GM13977 (cell line): ENCODE measurements at regions not wholly inside any gene's neighbourhood (a gene's known extent, or its start where the extent isn't known, plus 50 kb on each side); places are given as distances from the start of the nearest gene placed in this dataset.
"Not testable (repeated sequence)": the region's sequence is repeated elsewhere in the genome, so short reads cannot be mapped to it uniquely, and the experiment has no call there.

Experiments
- DNase-seq: peaks from one replicate; pipeline ENCODE4 v3.0.0; 2012; ENCODE audit warnings: low spot score
- in situ Hi-C: fragments of 300-500 bp; cut with MboI; formaldehyde crosslinking; loops from one replicate; pipeline ENCODE4 v1.12.0; 2022; ENCODE audit warnings: low sequenced_read_pairs, low pct_unique_long_range_greater_than_20kb, mixed read lengths, inconsistent platforms; ENCODE audit not compliant: unreplicated experiment

- in situ Hi-C loops, DNase-seq: not testable (repeated sequence)
Observed at GRCh38 chr2:89182221-89182620, 490.7 kb downstream of the RPIA start.

- in situ Hi-C loops, DNase-seq: not testable (repeated sequence)
Observed at GRCh38 chr2:89184746-89185145, 493.3 kb downstream of the RPIA start.

GRCh38 chr2:89195636-89196251 is 504.3 kb downstream of the RPIA start:
- DNase-seq, in situ Hi-C loops: not testable (repeated sequence)

DNA sequence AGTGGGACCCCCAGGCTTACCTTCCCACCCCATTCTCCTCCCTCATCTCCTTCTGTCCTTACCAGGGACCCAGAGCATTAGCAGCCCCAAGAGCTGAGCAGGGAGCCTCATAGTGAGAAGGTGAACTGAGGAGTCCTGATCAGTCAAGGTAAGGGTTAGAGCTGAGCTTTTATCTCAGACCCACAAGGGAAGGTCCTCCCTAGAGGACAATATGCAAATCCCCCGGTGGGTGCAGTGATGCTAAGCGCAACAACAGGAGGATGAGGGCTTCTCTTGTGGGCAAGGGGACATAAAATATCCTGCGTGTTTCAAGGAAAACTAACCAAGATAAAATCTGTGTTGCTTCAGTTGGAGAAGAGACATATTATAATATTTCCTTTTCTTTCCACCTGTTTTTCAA is 505.2 kb downstream of the RPIA start:
- DNase-seq, in situ Hi-C loops: not testable (repeated sequence)

DNA sequence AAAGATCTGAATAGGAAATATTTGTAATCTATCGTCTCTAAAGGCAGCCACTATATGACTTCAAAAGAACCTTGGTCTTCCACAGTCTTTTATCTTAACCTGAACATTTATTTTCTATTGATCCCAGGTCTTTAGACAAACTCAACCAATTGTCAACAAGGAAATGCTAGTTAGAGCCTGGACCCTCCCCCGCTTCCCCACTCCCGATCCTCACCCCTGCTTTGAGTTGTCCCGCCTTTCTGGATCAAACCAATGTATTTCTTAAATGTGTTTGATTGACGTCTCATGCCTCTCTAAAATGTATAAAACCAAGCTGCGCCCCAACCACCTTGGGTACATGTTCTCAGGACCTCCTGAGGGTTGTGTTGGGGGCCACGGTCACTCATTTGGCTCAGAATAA is 506.6 kb downstream of the RPIA start:
- in situ Hi-C loops, DNase-seq: not testable (repeated sequence)

DNA sequence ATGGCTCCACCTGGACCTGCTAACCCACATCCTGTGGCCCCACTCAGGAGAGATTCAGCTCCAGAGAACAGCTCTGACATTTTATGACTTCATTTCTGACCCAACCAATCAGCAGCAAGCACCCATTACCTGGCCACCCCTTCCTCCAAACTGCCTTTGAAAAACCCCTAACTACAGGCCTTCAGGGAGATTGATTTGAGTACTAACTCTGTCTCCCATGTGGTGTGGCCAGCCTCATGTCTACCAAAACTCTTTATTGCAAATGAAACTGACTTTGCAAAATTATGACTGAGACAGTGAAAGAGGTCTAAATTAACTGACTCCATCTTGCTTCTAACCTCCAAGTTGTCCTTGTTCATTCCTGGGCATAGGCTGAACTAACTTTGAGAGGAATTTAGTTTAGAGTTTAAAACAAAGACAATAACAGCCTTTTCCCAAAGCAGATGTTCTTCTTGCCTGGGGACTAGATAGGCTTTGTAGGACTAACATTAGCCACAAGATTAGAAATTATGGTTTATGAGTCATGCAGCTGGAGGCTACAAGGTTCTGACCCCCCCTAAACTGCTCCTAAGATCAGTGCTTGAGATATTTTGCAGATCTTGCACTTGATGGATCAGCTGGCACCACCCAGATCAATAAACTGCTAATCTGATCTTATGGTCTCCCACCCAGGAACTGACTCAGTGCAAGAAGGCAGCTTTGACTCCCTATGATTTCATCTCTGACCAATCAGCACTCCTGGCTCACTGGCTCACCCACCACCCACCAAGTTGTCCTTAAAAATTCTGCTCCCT is 508.2 kb downstream of the RPIA start:
- DNase-seq, in situ Hi-C loops: not testable (repeated sequence)

- DNase-seq, in situ Hi-C loops: not testable (repeated sequence)
Observed at GRCh38 chr2:89200247-89200527, 508.7 kb downstream of the RPIA start.

- in situ Hi-C loops, DNase-seq: not testable (repeated sequence)
Observed at GRCh38 chr2:89202518-89202917, 511.0 kb downstream of the RPIA start.

DNA sequence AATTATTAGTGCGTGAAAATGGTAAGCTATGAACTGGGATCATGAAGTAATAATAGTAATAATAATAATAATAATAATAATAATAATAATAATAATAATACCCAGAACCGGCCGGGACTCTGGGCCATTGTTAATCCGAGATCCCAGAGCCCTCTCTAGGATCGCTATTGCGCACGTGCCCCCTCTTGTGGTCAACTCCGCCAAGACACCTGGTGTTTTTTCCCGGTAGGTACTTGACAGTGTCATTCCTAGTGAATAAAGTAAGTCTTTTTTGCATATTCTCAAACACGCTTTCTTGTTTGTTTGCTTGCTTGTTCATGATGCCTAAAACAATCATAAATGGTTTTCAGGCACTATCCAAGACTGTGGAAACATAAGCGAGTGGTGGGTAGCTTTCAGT is 513.7 kb downstream of the RPIA start:
- in situ Hi-C loops, DNase-seq: not testable (repeated sequence)

DNA sequence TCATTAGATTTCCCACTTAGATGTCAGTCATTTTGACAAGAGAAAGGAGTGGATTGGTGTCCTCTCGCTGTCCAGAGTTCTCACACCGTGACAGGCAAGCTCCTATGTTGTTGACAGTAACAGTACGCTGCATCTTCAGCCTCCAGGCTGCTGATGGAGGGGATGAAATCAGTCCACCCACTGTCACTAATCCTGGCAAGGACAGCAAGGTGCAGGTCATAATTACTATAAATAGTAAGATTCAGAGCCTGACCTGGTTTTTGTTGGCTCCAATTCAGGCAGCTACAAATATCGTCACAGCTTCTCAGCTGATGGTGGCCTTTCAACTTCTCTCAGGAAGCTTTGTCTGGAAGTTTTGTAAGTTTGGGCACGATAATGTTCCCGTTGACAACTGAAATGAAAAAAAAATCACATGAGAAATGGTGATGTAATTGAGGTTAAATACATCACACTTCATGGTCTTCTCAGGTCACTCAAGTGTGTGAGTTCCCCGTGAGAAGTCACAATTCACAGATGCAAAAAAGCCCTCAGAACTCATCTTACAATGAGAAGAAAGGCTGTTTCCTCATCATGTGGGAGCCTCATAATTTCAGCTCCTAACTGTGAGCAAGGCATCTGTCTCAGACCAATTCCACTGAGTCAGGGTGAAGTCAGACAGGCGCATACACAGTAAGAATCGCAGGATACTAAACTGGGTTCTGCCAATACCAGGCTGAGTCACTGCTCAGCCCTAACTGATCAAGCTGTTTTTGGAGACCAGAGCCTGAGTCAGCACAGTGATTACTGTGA is 516.9 kb downstream of the RPIA start:
- DNase-seq, in situ Hi-C loops: not testable (repeated sequence)

DNA sequence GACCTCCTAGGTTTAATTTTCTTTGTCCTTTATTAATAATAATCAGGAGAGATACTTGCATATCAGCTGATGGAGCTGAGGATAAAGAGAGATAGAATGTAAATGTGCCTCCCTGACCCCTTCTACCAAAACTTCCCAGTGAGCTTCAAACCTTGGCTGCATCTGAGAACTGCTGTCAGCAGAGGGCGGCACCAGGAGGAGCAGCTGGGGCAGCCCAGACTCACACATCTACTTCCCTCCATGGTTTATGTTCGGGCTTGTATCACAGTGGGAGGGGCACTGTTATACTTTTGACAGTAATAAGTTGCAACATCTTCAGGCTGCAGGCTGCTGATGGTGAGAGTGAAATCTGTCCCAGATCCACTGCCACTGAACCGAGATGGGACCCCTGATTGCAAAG is 521.7 kb downstream of the RPIA start:
- DNase-seq, in situ Hi-C loops: not testable (repeated sequence)

- DNase-seq, in situ Hi-C loops: not testable (repeated sequence)
Observed at GRCh38 chr2:89213811-89214210, 522.3 kb downstream of the RPIA start.

- DNase-seq, in situ Hi-C loops: not testable (repeated sequence)
Observed at GRCh38 chr2:89221474-89221873, 530.0 kb downstream of the RPIA start.

GRCh38 chr2:89222063-89222732 is 530.7 kb downstream of the RPIA start:
- DNase-seq, in situ Hi-C loops: not testable (repeated sequence)

DNA sequence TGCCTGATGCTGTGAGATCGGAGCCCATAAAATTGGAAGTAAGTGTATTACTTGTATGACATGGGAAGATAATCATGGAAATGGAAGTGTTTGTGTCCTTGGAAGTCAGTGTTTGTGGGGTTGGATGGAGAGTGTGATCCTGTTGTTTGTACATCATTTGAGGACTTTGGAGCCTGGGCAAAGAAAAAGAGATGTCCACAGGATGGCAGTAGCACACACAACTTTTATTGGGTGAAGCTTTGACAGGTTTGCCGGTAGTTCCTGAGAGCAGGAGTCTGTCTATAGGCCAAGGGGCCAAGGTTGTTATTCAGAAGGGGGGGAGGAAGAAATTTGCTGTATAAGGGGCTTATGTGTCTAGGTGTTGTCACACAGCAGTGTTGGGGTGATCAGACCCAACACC is 533.3 kb downstream of the RPIA start:
- DNase-seq, in situ Hi-C loops: not testable (repeated sequence)

DNA sequence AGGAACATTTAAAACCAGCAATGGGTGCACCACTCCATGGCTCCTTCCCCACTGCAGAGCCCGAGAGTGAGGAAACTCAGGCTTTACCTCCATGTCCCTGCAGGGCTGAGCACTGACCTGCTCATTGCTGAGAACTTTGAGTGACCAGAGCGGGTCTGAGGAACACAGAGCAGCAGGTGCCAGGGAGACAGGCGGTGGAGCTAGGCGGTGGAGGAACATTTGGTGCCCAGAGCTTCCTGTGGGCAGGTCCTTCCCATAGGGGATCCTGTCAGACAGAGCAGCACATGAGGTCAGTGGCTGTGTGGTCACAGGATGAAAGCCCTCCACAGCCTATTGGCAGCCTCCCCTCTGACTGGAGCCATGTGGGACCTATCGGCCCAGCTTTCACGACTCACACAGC is 538.5 kb downstream of the RPIA start:
- in situ Hi-C loops, DNase-seq: not testable (repeated sequence)

DNA sequence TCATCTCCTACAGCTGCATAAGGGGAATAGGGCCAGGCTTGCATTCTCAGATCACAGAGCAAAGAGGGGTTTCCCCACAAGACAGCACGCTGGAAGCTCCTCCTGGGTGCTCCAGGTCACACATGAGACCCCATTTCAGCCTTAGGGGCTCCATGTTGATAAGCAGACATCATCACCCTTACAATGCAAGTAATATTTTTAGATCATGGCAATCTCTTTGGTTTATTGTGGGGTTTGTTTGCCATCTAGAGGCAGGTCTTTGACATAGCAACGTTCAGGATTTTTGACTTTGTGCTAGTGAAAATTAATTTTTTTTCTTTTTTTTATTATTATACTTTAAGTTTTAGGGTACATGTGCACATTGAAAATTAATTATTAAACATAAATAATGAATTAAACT is 539.8 kb downstream of the RPIA start:
- DNase-seq, in situ Hi-C loops: not testable (repeated sequence)

DNA sequence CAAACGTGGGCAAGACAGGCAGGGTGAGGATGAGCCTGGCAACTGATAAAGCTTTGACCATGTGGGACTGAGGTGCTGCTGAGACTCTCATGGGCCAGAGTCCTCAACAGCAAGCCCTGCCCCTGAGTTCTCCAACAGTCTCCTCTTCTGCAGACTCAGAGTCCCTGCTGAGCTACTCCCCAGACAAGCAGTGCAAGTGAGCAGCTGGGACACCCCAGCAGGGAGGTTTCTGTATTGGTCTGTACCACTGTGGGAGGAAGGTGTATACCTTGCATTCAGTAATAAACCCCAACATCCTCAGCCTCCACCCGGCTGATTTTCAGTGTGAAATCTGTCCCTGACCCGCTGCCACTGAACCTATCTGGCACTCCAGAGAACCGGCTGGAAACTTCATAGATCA is 542.5 kb downstream of the RPIA start:
- in situ Hi-C loops, DNase-seq: not testable (repeated sequence)
